ENCODE measurements at regions not wholly inside any gene's neighbourhood (a gene's known extent, or its start where the extent isn't known, plus 50 kb on each side); places are given as distances from the start of the nearest gene placed in this dataset.

- TF ChIP-seq CTCF (IDR thresholded peaks at IDR 0.05) = no peak
- peaks cover 53% of the 10 kb centered on the region for H3K4me1 Mint-ChIP-seq (ENCODE audit: low read depth)
- DNase-seq = peak; percentile 17
- peak overlapping the region; percentile 68 for H3K4me3 Mint-ChIP-seq
- H3K9me3 Mint-ChIP-seq = no peaks in the 10 kb centered on the region
- no peaks in the 10 kb centered on the region for H3K36me3 Mint-ChIP-seq (ENCODE audit: low read depth)
- H3K27me3 Mint-ChIP-seq (ENCODE audit: insufficient read depth) = no peaks in the 10 kb centered on the region; the same call in 1 of the 2 replicates
- peak overlapping the region; percentile 68; the same call in 1 of the 2 replicates for H3K27ac Mint-ChIP-seq
These were observed 75.9 kb upstream of the ZDHHC17 start for GRCh38 chr12:76687981-76688380.

- H3K27me3 Mint-ChIP-seq (ENCODE audit: insufficient read depth) = no peaks in the 10 kb centered on the region; the same call in 1 of the 2 replicates
- peaks cover 60% of the 10 kb centered on the region for H3K4me1 Mint-ChIP-seq (ENCODE audit: low read depth)
- H3K4me3 Mint-ChIP-seq = peak overlapping the region; percentile 68; the same call in 1 of the 2 replicates
These were observed 75.3 kb upstream of the ZDHHC17 start for GRCh38 chr12:76688631-76689030.

GRCh38 chr12:76690921-76691700 lies 72.8 kb upstream of the ZDHHC17 start:
- Mint-ChIP-seq H3K36me3 (ENCODE audit: low read depth) (no peaks in the 10 kb centered on the region), H3K4me1 (ENCODE audit: low read depth) (peaks cover 49% of the 10 kb centered on the region), H3K27me3 (ENCODE audit: insufficient read depth) (no peaks in the 10 kb centered on the region; the same call in 1 of the 2 replicates), H3K27ac (no peak overlapping the region), H3K9me3 (no peaks in the 10 kb centered on the region), H3K4me3 (no peak overlapping the region; the same call in 1 of the 2 replicates)
- no peak for DNase-seq
- no peak for TF ChIP-seq CTCF (IDR thresholded peaks at IDR 0.05)

More at GRCh38 chr12:76688631-76689030, 75.3 kb upstream of the ZDHHC17 start:
- peak; percentile 69 for TF ChIP-seq CTCF (IDR thresholded peaks at IDR 0.05)
- H3K36me3 Mint-ChIP-seq (ENCODE audit: low read depth) = no peaks in the 10 kb centered on the region
- no peak overlapping the region; the same call in 1 of the 2 replicates for H3K27ac Mint-ChIP-seq
- DNase-seq = no peak
- H3K9me3 Mint-ChIP-seq = no peaks in the 10 kb centered on the region

GRCh38 chr12:76692846-76693245 lies 71.1 kb upstream of the ZDHHC17 start:
- Mint-ChIP-seq H3K27me3 (ENCODE audit: insufficient read depth) (no peaks in the 10 kb centered on the region; the same call in none of the 2 replicates), H3K36me3 (ENCODE audit: low read depth) (no peaks in the 10 kb centered on the region), H3K4me3 (peak overlapping the region; percentile 5; the same call in 1 of the 2 replicates), H3K4me1 (ENCODE audit: low read depth) (peaks cover 48% of the 10 kb centered on the region), H3K9me3 (no peaks in the 10 kb centered on the region), H3K27ac (peak overlapping the region; percentile 38)
- no peak for DNase-seq
- TF ChIP-seq CTCF (IDR thresholded peaks at IDR 0.05) = no peak

- Mint-ChIP-seq H3K4me1 (ENCODE audit: low read depth) (peaks cover 46% of the 10 kb centered on the region), H3K9me3 (no peaks in the 10 kb centered on the region), H3K27ac (no peak overlapping the region), H3K36me3 (ENCODE audit: low read depth) (no peaks in the 10 kb centered on the region), H3K4me3 (no peak overlapping the region), H3K27me3 (ENCODE audit: insufficient read depth) (peaks cover 2% of the 10 kb centered on the region)
- DNase-seq = no peak
- TF ChIP-seq CTCF (IDR thresholded peaks at IDR 0.05) = no peak
These were observed 69.5 kb upstream of the ZDHHC17 start for GRCh38 chr12:76694369-76694768.

Measured in HFFc6 (cell line).